HG03103 (cell line): ENCODE measurements at regions not wholly inside any gene's neighbourhood (a gene's known extent, or its start where the extent isn't known, plus 50 kb on each side); places are given as distances from the start of the nearest gene placed in this dataset.

Source experiments
- ATAC-seq: cut with Tn5 transposase; IDR thresholded peaks from one replicate; pipeline ENCODE4 v1.9.1; 2021; ENCODE audit warnings: low read depth; ENCODE audit not compliant: unreplicated experiment

DNA sequence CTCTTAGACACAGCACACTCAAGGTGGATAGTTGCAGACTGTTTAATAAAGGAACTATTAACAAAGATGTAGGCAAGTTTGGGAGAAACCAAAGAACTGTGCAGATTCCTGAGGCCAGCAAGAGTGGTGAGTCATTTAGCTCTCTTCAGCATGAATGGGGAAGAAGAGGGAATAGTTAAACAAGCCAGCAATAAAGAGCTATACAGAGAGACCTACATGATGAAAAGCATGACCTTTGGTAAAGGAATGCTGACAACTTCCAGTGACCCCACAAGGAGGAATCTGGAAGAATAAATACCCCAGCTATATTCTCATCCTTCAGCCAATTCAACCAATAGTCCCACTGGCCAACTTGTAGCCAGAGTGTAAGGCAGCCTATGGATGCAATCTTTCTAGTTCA is 706.0 kb upstream of the GRAMD2B start:
- ATAC-seq: no peak

DNA sequence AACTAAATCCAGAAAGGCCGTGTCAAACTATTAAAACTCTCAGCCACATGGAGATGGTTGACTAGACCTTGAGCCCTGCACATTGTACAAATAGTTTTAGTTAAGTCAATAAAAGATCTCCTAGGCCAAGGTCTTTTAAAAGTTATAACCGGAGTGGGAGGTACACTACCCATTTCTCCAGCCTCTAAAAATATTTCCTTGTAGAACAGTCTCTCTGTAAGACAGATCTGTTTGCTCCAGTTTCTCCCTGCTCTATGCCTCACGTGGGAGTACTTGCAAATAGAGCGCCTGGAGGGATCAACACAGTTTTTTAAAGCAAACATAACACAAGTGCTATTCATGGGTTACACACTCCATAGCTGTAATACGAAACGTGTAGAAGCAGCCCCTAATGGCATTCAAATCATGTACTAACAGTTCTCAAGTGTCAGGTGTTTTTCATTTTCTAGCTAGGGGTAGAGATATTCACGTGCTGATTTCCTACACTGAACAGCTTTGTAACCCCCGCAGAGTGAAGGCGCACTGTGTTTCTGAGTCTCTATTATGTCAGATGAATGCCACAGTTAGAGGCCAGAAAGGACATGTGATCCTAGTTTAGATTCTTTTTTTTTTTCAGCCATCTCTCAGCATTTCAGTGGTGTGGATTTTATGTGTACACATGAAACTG is 703.4 kb upstream of the GRAMD2B start:
- no peak for ATAC-seq

DNA sequence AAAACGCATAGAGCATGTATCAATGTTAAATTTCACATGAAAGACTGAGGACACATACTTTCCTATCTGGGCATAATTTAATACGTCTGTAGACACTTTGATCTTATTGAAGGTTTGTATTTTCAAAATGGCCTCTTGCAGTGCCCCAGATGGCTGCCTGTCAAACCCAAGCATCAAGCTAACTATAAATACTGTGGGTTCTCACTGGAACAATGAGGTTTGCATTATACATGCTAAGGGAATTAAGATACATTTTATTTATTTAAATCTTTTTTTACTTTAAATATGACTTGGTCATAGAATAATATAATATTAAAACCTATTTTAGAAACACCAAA is 702.9 kb upstream of the GRAMD2B start:
- no peak for ATAC-seq

DNA sequence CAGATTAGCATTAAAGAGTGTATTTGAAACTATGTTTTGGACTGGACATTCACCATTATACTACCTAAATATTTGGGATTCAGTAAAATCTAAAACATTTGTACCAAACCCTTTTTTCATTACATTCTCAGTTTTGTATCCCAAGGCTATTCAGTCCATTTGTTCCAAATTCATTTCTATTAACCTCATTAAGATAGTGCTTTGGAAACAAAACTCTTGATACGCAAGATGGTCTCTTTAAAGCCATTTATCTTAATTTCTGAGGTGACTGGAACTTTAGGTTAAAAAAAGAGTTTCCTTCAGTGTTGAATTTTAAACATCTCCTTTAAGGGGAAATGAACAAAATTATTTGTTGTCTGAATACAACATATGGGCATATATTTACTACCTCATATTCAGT is 702.5 kb upstream of the GRAMD2B start:
- ATAC-seq: no peak

DNA sequence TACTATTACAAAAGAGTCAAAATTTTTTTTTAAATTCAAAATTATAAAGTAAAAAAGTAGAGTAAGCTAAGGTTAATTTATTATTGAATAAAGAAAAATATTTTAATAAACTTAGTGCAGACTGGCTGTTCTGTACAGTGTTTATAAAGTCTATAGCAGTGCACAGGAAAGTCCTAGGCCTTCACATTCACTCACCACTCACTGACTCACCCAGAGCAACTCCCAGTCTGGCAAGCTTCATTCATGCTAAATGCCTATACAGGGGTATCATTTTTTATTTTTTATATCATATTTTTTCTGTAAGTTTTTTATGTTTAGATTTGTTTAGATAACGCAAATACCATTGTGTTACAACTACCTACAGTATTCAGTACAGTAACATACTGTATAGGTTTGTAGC is 700.7 kb upstream of the GRAMD2B start:
- ATAC-seq: no peak

DNA sequence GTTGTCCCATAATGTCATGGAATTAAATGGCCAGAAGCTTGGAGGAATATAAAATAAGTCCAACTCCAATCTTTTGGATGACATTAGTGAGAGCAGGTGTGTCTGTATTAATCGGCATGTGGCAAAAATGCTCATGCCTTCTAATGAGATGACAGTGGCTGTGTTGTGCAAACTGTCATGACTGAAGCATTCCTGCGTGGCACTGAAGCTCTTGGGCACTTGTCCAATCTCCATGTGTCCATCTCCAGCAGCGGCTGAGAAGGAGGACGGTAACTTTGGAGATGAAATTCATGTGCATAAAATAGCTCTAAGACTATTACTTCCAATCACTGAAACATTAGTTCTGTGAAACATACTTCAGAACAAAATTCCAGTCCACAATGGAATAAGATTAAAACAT is 697.5 kb upstream of the GRAMD2B start:
- ATAC-seq: no peak

DNA sequence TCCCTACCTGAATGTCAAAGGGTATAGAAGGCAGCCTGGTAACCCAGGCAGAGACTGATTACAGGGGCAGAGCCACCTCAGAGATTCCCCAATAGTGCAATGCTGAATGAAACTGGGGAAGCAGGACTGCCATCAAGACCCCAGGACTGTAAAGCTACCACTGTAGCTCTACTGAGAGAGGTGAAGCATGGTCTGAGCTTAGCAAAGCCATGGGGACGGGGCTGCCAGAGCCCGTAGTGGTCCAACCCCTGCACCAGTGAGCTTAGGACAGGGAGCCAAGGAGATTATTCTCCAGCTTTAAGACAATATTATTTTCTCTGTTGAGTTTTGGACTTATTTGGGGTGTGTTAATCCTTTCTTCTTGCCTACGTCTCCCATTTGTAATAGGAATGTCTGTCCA is 679.3 kb upstream of the GRAMD2B start:
- no peak for ATAC-seq

DNA sequence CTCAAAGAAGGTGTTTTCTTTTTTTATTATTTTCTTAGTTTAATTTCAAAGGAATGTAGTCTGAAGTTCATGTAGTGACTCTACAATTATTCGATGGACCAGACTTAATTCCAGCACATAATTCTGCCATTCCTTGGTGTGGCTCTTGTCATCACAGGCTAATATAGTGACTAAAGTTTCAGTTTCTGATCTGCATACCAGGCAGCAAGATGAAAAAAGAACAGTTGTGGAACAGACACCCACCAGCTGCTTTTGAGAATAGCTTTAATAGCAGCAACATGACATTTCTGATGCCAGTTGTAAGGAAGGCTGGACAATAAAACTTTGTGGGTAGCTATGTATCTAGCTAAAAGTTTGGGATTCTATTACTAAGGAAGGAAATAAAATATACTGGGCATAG is 676.3 kb upstream of the GRAMD2B start:
- ATAC-seq: no peak

DNA sequence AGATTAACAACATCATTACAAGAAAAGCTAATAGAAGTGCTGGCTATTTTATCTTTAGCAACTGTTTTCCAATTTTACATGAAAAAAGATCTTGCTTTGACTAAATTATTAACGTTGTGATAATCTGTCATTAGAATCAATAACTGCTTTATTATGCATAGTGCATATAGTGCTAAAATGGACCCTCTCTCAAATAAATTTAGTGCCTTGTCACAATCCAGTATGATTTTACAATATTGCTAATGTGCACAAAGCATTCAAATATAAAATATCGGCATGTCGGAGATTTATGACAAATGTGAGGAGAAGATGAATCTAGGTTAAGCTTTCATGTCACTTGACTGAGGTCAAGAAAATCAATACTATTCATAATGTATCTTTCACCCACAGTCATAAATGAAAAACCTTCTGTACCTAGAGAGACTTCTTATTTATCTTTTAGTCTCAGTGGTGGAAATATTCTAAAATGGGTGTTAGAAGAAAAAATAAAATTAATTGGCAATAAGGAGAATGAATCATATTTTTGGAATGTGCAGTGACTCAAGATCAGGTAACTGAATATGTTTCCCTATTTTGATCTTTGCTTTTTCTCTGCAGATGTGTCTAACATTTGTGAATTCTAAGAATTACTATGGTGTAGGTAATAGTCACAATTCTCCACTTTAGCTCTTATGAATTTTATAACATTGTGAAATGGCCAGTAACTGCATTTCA is 672.9 kb upstream of the GRAMD2B start:
- ATAC-seq: no peak

DNA sequence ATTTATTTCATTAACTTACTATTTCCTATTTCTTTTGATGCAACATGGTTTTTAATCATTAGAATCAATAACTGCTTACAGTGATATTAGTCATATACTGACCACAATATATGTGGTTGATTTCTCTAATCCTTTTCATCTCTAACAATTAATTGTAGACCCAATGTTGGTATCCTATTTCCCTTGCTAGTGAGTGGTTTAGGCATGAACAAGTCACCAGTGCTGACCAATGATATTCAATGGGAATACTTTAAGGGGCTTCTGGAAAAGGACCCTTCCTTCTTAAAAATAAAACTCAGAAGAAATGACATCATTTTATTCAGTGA is 672.4 kb upstream of the GRAMD2B start:
- no peak for ATAC-seq

DNA sequence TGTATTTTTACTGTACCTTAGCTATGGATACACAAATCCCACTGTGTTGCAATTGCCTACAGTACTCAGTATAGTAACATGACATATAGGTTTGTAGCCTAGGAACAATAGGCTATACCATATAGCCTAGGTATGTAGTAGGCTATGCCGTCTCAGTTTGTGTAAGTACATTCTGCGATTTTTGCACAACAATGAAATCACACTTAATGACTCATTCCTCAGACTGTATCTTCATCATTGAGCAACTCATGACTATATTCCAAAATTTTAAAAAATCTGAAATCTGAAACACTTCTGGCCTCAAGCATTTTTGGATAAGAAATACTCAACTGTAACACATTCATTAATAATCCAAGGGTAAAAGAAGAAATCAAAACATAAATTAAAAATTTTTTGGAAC is 666.8 kb upstream of the GRAMD2B start:
- no peak for ATAC-seq

DNA sequence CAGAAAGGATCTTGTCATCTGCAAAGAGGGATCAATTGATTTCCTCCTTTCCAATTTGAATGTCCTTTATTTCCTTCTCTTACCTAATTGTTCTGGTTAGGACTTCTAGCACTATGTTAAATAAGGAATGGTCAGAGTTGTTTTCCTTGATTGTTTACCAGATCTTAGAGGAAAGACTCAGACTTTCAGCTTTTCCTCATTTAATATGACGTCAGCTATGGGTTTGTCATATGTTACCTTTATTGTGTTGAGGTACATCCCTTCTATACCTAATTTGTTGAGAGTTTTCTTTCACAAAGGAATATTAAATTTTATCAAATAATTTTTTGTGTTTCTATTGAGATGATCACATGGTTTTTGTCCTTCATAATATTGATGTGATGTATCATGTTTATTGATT is 656.5 kb upstream of the GRAMD2B start:
- no peak for ATAC-seq

DNA sequence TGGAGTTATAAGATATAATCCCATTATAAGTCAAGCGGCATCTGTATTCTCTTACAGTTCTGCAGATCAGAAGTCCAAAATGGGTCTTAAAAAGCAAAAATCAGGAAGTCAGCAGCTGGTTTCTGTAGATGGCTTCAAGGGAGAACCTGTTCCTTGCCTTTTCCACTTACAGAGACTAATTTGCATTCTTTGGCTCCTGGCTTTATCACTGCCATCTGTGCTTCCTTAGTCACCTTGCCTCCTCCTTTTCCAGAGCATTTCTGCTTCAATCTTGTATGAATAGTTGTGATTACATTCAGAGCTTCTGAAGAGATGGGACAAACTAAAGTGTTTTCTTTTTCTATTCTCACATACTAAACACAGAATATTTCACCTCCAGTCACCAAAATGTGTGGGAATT is 647.3 kb upstream of the GRAMD2B start:
- no peak for ATAC-seq

DNA sequence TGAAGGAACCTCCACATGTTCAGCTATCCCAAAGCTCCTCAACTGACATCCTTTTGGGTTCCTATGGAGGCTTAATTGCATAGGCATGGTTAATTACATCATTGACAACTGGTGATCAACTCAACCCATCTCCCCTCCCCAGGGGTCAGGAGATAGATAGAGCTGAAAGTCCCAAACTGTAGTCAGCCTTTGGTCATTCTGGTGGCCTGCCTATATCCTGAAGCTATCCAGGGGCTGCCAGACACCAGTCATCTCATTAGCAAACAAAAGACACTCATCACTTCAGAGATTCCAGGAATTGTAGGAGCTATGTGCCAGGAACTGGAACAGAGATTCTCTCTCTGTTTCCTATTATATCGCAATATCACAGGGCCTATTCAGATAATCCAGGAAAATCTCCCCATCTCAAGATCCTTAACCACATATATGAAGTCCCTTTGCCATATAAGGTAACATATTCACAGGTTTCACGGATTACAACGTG is 646.5 kb upstream of the GRAMD2B start:
- no peak for ATAC-seq

DNA sequence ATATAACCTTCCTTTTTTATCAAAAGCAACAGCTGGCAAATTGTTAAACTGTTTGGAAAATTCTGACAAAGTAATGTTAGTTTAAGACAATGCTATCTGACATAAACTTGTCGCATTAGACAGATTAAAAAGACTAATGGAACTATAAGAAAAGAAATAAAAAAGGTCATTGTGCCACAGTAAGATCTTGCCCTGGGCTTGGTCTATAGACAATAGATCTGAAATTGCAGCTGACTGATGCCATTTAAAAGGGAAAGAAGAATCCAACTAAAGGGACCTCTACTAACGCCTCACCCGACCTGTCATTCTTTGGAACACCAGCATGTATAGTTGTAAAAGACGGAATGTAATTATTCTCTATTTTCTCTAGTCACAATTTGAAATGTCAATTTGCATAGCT is 644.4 kb upstream of the GRAMD2B start:
- ATAC-seq: no peak

DNA sequence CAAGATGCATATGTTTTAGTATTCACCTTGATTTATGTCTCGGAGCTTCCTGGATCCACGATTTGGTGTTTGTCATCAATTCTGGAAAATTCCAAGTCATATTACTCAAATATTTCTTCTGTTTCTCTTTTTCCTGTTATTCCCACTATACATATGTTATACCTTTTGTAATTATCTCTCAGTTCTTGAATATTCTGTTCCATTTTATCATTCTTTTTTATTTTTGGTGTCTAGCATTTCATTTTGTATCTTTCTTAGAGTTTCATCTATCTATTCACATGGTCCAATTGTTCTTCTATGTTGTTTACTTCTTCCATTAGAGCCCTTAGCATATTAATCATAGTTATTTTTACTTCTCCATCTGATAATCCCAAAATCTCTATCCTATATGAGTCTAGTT is 637.8 kb upstream of the GRAMD2B start:
- ATAC-seq: no peak

DNA sequence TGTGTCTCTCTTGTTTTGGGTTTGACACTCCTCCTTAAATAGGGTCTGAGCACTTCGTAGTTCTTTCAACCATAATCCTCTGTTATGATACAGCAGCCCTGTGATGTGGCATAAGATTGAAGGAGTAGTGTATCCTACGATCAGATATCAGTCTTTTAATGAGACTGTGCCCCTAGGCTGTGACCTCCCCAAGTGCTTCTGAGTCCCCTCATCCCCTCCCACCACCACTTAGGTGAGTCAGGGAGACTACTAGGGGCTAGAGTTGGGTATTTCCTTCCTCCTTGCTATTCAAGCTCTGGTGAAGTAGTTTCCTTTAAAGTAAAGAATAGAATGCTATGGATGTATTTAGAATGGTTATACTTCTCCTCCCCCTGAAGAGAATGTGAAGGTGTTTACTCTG is 637.2 kb upstream of the GRAMD2B start:
- no peak for ATAC-seq

DNA sequence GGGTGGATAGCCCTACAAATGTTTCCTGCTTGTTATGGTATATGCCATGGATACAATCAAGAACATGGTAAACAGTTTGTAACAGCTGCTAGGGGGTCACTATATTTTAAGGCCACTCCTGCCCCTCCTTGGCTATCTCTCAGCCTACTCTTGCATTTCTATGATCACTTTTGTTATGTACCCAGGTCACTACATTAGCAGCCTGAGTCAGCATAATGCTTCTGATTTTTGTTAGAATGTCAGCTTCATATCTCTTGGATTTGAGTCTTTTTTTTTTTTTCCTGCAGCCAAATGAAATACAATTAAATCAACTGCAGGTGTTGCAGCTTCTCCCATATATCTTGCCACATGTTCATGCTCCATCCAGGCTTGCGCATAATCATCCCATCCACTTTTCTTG is 629.7 kb upstream of the GRAMD2B start:
- no peak for ATAC-seq

DNA sequence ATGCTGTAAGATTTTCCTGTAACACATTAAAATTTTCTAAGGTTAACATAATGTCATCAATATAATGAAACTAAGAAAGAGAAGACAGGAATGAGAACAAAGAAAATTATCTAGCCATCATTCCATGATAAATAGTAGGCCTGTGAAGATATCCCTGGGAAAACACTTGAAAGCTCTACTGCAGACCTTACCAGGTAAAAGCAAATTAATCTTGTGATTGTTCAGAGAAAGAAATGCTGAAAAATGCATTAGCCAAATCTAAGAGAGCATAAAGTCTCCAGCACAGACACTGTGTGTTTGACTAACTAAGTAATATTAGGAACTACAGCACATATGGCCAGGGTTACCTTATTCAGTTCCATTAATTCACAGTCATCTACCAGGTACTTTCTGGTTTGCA is 628.3 kb upstream of the GRAMD2B start:
- ATAC-seq: no peak

DNA sequence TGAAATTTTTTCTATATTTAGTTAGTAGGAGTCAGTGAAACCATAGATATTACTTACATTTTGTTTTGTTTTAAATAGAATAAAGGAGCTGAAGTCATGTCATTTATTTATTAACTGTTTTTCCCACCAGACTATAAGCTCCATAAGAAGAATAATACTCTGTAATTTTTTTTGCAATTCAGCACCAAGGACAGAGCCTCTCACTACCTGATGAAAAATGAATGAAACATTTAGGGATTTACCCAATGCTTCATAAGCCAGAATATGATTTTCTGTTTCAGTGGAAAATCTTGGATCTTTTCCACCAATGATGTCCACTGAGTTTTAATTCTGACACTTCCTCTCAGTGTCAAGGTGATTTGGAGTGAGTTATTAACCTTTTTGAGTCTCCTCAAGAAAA is 624.9 kb upstream of the GRAMD2B start:
- no peak for ATAC-seq

DNA sequence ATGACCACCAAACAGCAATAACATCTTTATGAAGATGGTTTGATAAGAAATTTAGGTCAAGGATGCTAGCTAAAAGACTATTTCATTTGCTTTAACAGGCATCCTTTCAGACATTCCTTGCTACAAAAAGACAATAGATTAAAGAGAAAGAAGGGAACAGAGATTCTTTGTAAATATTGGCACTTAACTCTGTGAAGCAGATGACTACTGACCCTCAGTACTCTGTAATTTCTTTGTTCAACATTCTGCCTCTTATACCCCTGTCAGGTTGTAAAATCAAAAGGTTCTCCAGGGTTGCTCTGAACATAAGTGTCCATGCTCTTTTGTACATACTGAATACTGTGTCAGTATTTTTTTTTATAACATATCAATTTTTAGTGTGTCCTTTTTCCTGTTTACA is 610.6 kb upstream of the GRAMD2B start:
- no peak for ATAC-seq

DNA sequence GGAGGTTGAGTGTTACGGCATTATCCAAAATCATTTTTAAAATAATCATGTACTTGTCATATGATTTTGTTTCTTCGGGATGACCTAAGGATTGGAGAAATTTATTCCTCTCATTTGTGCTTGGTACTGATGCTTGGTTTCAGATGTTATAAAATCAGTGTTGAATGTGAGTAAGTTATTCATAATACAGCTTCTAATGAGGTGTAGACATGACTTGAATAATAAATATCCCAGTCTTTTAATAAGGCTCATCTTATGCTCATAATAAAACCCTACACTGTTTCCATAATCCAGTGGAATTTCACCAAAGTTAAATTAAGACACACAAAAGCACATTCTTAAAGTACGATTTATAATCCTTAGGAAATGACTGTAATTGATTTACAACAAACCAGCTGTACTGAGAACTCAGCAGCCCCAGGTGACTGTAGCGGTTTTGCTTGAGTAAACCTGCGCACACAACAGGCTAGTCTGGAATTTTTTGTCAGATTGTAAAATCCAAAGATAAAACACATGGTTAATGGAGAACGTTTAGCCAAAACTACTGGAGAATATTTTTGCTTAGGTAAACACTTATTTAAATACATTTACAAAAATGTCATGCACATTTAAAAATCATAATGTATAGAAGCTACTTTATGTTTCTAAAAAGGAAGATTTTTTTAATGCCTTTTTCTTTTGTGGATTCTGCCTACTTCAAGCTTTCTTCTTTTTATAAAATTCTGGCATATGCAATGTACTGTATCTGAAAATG is 609.8 kb upstream of the GRAMD2B start:
- no peak for ATAC-seq
